ENCODE measurements at regions not wholly inside any gene's neighbourhood (a gene's known extent, or its start where the extent isn't known, plus 50 kb on each side); places are given as distances from the start of the nearest gene placed in this dataset.

DNA sequence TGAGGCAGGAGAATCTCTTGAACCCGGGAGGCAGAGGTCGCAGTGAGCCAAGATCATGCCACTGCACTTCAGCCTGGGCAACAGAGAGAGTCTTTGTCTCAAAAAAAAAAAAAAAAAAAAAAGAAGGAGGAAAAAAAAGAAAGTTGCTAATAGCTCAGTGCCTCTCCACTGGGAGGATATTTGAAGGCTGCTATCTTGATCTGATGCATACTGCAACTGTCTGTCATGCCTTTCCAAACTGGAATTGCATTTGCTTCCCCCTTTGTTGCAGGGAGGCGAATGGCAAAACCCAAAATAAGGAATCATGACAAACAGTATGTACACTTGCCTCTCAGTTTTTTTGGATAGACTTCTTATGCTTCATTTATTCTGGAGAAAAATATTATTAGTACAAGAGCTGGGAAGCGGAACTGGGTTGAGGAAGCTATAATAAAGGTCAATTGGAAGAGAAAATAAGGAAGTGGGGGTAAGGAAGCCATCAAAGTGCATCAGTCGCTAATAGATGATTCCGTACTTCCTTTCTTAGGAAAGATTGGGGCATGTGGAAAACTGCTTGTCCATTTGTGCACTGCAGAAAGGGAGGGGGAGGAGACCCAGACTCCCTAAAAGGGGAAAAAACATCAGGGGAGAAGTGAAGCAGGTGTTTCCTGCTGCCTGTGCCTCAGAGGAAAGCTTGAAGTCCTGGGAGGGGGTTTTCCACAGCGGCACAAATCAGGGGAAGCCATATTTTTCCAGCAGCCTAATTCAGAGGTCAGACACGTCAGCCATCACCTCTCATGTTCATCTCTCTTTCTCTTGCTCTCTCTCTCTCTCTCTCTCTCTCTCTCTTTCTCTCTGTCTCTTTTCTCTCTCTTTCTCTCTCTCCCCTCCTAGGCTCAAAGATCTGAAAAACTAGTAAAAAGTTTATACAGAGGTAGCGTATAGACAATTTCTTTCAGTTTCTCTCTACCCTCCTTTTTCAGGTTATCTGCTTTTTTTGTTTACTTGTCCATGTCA lies 301.4 kb upstream of the TNP1 start:
- peak; percentile 54 for DNase-seq (ENCODE audit: low spot score)

DNA sequence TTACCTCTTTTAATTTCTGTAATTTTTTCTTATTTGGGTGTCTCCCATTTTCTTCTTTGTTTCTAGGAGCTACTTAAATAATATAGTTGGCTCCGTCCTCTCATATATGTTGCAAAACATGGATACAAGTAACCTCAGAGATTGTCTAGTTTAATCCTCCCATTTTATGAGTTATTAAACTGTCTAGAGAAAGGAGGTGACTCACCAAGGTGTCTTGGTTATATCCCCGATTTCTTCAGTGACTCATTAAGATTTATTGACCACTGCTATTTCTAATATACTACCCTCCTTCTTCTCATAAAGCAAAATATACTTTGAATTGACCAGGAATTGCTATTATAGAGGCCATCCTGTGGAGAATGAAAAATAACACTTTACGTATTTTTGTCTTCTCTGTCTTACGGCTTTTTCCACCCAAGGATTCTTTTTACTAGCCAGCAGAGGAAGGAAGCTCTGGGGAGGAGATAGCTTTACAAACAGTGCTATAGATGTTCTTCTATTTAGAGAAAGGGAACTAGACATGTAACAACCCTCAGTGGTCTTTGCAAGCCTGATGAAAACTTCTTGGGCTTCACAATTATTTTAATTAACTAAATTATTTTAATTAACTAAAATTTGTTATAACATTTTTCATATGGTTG lies 300.4 kb upstream of the TNP1 start:
- DNase-seq (ENCODE audit: low spot score): no peak

DNA sequence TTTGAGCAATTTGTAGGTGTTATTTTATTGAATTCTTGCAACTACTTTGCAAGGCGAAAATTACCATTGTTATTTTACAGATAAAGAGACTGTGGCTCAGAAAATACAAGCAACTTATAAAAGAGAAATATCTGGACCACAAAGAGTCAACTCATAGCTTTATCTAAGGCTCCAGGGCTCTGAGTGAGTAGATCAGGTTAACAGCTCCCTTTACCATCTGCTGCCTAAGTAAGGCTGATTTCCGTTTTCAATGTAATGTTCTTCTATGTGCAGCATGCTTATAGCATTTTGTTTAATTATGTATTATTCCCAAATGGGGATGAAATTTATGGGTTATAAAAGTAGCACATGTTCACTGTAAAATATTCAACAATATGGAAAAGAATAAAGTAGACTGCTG lies 299.1 kb upstream of the TNP1 start:
- DNase-seq (ENCODE audit: low spot score): no peak

DNA sequence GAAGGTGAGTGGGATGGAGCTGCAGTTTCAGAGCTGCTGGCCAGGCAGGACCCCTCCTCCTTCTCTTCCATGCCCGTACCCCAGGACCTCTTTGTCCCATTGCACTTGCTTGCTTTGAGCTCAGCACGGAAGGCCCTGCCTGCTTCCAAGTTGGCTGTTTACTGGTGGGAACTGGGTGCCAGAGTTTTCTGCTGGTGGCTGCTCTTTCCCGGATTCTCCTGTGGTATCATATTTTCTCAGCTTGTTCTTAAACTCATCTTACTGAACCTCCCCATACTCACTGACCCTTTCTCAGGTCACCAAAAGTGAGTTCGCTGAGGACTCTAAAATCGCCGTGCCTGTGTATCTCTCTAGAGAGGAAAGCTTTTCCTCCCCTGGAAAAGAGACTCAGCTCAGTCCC lies 297.7 kb upstream of the TNP1 start:
- no peak for DNase-seq (ENCODE audit: low spot score)

DNA sequence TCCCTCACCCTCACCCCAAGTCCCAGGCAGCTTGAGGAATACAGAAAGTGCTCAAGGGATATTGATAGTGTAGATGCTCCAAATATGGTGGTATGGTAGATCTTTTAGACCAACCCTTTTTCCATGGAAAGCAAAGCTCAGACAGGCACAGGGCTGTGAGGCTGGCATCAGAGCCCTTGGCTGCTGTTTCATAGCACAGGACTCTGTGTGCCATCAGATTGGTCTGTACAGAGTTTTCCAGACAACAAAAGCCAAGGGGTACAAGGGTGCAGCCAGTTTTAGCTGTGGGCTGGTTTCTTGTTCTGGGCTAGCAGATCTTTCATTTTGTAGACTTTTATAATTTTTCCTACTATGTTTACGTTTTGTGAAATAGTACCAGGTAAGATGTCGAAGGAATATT lies 296.9 kb upstream of the TNP1 start:
- no peak for DNase-seq (ENCODE audit: low spot score)

DNA sequence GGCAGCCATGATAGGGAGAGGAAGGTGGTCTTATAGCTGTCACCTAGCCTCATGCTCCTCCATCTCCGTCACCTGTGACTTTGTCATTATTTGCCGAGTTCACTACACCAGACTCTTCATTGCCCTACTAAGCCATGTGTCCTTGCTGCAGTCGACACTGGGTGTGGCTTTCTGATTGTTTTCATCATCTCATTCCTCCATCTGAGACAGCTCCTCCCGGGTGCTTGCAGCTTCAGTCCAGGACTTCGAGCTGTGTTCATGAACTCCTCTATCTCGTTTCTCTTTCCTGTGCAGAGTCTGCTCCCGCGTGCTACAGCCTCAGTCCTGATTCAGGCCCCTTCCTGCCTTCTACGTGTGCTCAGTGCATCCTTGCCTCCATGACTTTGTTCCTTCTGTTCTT lies 295.1 kb upstream of the TNP1 start:
- no peak for DNase-seq (ENCODE audit: low spot score)

DNA sequence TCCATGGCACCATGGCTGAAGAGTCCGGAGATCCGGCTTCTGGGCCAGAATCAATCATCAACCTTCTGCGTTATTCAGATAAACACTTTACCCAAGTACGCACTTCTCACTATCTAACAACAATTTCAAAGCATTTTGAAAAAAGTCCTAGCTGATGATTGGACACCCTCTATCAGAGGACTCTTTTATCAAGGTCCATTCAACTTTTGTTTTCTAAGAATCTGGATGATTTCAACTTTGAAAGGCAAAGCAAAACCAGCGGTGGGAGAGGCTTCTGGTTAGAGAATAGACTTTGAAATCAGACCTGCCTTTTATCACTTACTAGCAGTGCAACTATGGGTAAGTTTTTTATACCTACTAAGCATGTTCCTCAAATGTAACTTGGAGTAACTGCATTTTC lies 293.6 kb upstream of the TNP1 start:
- DNase-seq (ENCODE audit: low spot score): no peak

DNA sequence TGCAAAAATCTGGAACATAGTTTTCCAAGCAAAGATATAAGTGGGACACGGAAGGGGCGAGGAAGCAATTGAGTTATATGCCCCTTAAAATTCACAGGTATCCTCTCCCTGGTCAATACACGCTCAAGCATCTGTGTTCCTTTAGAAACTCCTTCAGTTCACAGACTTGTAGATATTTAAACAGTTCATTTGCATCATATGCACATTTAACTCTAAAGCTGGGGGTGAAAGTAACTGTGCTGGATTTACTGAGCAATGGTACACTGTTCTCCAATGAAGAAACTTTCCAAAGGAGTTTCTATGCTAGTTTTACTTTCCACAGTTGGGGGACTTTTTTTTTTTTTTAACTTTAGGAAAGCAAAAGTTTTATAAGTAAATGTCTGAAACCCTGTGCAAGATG lies 293.0 kb upstream of the TNP1 start:
- DNase-seq (ENCODE audit: low spot score): no peak

DNA sequence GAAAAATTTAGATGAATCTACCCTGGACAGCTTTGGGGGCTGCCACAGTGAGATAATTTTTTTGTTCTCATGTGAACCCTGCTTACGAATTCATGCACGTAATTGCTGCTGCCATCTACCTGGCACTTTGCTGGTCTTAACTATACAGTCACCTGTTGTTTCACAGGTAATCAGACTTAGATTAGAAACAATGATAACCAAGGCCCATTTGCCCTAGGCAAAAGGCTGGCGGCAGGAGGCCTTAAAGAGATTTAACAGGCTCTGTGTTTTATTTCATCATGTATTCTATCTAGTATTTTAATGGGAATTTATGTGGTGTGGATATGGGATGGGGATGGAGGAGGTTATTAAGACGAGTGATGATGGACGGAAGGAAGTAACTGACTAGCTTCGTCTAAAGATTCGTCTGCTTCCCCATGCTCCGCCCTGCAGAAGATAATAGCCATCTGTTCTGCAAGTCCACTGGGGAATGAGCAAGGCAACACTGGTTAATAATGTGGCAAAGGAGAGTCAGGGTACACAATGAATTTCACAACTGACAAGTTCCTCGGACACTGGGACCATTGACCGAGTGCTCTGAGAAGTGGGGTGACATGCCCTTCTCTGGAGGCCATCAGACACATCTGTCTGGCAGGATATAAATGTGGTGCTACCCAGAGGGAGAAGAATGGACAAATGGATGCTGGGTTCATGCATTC lies 291.8 kb upstream of the TNP1 start:
- DNase-seq (ENCODE audit: low spot score): peak; percentile 71

DNA sequence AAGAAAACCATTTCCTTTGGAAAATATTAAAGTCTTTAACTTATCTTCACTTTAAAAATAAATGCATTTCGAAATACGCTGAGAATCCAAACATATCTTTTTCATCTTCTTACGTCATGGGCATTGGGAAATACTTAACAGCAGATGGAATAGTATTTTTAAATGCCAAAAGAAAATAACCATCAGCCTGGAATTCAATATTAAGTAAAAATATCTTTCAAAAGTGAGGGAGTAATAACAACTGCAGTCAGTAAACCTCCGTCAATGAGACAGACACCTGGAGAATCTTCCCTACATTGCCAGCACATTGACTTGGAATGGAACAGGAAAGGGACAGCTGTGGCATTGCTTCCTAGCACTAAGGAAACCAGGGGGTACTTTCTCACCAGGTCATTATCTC lies 290.4 kb upstream of the TNP1 start:
- DNase-seq (ENCODE audit: low spot score): no peak

DNA sequence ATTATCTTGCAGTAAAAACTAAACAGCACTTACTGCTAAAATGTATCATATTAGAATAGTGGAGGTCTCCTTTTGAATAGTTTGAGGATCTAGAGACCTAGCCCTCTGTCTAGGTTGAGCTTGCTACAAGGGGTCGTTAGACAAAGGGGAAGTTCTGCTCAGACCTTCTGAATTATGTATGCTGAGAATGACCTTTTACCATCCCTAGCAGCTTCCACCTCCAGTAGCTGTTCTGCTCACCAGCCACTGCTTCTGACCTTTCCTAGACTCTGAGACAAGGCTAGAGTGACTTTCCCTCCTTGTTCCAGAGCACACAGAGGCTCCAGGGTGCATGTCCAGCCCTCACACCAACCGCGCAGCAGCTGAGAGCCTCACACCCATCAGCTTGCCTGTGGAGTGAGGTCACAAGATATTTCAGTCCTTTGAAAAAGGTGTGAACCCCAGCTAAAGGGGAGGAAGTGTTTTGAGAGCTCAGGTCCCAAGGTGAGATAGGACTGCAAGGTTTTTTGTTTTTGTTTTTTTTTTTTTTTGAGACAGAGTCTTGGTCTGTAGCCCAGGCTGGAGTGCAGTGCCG lies 289.3 kb upstream of the TNP1 start:
- DNase-seq (ENCODE audit: low spot score): no peak

DNA sequence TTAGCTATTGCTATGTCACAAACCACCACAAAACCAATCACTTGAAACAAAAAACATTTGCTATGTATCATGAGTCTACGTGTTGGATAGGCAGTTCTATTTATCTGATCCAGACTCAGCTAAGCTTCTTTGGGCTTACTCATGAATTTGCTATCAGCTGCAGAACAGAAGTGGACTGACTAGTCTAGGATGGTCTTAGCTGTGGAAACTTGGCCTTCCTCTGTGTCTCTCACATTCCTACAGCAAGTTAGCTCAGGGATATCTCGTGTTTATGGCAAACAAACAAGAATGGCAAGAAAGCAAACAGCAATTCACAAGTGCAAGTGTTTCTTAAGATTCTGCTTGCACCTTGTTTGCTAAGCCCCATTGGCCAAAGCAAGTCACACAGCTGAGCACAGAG lies 288.0 kb upstream of the TNP1 start:
- no peak for DNase-seq (ENCODE audit: low spot score)

DNA sequence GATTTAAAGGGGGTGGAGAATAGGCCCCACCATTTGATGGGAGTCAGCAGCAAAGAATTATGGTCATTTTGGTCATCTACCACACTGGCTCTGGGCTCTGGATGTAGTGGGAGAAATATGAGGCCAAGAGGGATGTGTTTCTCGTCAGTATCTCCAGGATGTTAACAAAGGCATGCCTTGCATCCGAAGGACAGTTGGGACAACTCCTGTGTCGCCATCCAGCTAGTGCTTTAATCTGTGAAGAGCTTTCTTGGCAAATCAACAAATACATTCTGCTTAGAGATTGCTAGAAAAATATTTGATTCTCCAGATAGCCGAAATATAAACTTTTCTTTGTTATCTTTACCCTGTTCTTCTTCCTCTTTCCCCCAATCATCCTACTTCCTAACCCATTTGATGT lies 287.1 kb upstream of the TNP1 start:
- no peak for DNase-seq (ENCODE audit: low spot score)

DNA sequence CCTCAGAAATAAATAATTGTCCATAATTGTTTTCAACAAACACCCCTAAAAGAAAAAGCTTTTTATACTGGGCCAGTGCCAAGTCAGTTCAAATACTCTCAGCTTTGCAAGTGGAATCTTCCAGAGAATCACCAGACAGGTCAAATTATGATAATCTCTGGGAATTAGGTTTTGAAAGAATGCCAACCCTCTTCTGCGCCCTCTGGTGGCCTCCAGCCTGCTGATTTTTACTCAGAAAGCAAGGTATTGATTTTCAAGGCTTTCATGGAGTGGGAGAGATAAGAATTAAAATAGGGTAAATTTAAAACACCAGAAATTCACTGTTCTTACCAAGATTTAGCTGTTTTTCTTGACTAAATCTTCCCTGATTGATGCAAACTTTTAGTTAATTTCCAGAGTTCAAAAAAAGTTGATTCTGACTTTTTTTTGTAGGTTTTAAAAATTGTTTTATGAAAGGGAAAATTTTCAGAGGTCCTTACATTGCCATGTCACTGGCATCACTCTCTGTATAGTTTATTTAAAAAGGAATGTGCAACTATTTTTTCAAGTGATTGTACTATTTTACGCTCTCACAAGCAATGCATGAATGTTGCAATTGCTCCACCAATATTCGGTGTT lies 282.9 kb upstream of the TNP1 start:
- DNase-seq (ENCODE audit: low spot score): no peak

DNA sequence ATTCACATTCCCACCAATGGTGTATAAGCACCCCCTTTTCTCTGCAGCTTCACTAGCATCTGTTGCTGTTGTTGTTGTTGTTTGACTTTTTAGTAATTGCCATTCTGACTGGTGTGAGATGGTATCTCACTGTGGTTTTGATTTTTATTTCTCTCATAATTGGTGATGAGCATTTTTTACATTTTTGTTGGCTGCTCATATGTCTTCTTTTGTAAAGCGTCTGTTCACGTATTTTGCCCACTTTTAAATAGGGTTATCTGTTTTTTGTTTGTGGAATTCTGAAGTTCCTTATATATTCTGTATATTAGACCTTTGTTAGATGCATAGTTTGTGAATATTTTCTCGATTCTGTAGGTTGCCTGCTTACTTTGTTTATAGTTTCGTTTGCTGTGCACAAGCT lies 278.4 kb upstream of the TNP1 start:
- no peak for DNase-seq (ENCODE audit: low spot score)

DNA sequence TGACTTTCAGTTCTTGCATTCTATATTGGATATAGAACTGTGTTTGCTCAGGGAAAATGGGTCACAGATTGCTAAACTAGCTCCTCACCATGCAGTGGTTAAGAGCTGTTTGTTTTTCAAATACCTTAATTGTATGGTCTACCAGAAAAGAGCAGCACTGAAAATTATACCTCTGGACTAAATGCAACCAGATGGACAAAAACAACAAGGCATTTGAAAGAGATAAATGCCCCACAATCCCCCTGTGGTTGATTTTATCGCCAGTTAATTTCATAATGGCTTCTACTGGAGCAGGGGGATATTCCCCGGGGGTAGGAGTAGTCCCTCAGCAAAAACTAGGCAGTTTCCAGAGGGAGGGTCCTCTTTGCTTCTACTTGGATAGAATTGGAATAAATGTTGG lies 267.9 kb upstream of the TNP1 start:
- DNase-seq (ENCODE audit: low spot score): no peak

DNA sequence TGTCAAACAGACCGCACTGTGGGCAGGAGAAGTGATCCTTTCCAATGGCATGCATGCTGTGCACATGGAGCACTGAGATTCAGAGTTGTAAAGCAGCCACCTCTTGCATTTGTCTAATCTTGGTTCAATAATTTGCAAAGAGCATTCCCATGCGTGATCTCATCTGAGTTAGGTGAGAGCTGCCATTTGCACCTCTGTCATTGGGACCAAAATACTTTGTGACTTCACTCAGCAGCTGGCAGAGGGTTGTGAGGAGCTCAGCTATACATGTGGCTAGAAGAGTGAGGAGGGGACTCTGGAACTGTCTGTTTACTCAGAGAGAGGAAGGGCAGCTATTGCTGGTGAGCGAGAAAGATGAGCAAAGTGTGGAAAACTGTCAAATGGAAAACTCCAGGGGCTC lies 265.1 kb upstream of the TNP1 start:
- DNase-seq (ENCODE audit: low spot score): no peak

DNA sequence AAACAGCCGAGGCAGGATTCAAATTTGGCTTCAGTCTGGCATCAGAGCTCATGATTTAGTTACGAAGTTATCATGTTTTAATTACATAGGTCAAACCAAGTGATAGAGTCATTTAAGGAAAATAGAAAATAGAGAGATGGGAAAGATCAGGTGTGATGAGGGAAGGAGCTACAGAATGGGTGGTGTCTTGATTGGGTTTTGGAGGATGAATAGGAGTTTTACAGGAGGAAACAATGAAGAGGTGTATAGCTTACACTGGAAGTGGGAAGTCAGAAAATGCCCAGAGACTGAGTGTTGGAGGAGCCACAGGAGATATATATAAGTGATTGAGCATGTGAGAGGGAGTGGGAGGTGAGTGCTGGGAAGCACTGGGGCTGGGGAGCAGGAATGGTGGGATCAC lies 264.2 kb upstream of the TNP1 start:
- no peak for DNase-seq (ENCODE audit: low spot score)

DNA sequence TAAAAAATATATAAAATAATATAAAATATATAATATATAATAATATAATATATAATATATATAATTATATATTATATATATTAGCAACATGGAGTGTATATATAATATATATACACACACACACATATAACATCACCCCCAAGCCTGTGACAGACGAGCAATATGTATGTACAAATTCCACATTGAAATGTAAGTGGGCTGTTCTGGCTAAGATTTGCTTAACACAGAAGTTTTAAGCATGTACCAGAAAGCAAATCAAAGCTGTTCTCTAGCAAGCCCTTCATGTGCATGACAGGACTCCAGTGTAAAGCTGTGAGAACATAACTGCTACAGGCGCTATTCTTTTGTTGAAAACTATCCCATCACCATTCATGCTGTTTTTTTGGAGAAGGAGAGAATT lies 261.7 kb upstream of the TNP1 start:
- no peak for DNase-seq (ENCODE audit: low spot score)

DNA sequence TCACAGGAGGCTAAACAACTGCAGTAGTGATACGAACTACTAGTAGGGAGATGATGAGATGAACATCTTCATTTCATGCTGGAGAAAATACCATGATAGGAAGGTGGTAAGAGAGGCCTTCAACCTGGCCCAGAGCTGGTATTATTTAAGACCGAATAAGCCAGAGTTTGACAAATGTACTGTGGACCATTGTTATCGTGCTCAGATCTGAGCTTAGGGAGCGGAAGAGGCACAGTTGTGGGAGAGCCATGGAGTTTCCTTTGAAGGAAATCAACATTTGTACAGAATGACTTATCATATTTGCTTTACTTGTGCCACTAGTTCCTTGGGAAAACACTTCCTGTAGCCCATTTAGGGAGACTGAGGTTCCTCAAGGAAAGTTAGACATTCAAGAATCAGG lies 260.6 kb upstream of the TNP1 start:
- DNase-seq (ENCODE audit: low spot score): no peak

DNA sequence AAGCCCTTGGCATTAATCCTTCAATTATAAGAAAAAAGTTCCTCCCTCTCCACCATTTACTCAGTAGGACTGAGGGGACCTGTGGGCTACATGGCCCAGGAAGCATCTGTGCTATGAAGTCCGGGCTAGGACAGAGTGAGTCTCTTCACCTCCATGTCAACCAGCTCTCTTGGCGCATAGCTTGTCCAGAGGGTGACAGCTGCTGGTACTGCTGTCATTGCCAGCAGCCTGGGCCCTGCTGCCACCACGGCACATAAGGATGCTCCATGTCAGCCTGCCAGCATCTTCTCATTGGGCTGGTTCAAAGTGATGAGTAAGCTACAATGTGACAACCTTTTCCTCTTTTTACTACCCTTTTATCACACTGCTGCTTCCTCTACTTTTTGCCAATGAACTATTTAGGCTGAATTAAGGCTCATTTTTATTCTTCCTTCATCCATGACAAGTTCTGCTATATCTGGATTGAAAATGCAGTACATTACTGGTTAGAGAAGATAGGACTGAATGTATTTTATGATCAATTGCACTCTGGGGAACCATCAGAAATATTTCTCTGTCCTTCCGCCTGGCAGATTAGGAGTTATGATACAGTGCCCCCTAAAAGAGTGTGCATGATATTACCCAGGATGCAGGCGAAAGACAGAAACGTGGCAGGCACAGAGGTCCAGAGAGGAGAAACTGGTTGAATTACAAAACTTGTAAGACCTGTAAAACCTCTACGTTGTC lies 258.9 kb upstream of the TNP1 start:
- DNase-seq (ENCODE audit: low spot score): no peak

DNA sequence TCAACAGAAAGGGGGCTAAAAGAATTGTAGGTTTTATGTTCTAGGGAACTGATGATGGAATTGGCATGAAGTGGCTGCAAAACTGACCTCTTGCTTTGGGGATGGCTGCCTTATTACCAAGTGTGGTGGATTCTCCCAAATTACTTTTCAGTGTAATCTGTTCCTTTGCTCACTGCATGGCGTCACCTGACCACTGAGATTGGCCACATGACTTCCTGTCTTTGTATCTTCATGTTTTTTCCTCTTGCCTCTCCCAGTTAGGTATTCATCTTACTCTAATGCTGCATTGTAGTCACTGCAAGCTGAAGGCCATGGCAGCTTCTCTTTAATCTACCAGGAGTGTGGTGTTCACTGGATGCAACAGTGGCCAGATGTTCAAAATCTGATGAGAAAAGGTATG lies 257.7 kb upstream of the TNP1 start:
- no peak for DNase-seq (ENCODE audit: low spot score)

Measured in COLO829 (cell line).